ENCODE measurements at regions not wholly inside any gene's neighbourhood (a gene's known extent, or its start where the extent isn't known, plus 50 kb on each side); places are given as distances from the start of the nearest gene placed in this dataset.

DNA sequence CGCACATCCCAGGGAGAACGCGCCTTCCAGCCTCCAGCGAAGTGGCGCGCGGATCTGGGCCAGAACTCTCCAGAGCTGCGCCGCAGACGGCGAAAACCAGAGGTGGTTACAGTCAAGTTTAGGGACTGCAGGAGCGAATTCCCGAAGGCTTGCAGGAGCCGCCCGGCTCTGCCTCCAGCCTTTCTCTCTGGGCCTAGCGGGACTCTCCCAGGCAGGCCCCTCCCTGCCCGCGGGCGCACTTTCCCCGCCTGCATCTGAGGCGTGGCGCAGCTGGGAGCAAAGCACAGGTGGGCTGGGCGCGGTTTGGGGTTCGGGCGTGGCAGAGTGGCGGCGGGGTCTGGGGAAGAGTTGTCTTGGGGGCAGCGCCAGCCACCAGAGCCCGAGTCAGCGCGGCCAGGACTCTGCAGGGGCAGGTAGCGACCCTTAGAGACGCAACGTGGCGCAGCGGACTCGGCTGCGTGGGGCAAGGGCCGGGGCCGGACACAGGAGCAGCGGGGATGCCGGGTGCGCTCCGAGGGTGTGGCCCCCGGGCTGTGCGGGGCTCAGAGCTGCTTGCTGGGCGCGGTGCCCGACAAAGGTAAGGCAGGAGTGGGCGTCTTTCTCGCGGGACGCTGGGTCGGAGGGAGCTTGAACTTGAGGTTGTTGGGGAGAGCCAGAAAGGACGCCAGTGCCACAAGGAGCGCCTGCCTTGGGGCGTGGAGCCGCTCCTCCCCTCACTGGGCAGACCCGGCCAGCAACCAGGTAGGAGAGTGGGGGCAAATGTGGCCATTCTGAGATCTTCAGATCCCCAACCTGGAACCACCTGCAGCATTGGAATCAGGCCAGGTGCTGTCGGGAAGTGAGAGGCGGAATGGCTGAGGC, 1126.0 kb downstream of the AACS start:
- in situ Hi-C loops (cut with HindIII; ENCODE audit: low pct_ligation_motif_present, low sequenced_read_pairs): no loop called here
- Histone ChIP-seq H3K4me3 (ENCODE audit: low read depth, low read length) (no peak overlapping the region), H3K36me3 (replicated peaks) (no peaks in the 10 kb centered on the region), H3K27ac (no peak overlapping the region), H3K27me3 (replicated peaks) (no peaks in the 10 kb centered on the region)
- DNase-seq: no peak
- TF ChIP-seq, protein P1, sequence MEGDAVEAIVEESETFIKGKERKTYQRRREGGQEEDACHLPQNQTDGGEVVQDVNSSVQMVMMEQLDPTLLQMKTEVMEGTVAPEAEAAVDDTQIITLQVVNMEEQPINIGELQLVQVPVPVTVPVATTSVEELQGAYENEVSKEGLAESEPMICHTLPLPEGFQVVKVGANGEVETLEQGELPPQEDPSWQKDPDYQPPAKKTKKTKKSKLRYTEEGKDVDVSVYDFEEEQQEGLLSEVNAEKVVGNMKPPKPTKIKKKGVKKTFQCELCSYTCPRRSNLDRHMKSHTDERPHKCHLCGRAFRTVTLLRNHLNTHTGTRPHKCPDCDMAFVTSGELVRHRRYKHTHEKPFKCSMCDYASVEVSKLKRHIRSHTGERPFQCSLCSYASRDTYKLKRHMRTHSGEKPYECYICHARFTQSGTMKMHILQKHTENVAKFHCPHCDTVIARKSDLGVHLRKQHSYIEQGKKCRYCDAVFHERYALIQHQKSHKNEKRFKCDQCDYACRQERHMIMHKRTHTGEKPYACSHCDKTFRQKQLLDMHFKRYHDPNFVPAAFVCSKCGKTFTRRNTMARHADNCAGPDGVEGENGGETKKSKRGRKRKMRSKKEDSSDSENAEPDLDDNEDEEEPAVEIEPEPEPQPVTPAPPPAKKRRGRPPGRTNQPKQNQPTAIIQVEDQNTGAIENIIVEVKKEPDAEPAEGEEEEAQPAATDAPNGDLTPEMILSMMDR (IDR thresholded peaks at IDR 0.05; ENCODE audit: low read depth, low read length, missing control alignments): no peak

DNA sequence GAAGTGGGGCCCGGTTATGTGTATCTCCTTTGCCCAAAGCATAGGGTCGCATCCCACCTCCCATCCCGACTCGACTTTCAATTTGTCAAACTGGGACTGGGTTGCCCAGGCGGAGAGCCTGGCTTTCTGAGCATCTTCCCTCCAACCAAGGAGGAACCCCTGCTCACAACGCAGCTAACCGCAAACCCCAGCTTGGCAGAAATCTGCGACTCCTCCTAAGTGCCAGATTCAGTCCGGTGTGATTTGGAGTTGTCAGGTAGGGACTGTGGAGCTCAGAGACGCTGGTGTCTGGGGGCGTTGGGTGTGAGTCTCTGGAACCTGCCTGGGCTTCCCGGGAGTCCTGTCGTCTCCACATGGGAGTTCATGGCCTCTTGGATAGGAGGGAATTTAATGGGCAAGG, 1126.7 kb downstream of the AACS start:
- H3K4me3 ChIP-seq (ENCODE audit: low read depth, low read length): no peak overlapping the region
- in situ Hi-C loops (cut with HindIII; ENCODE audit: low pct_ligation_motif_present, low sequenced_read_pairs): no loop called here

DNA sequence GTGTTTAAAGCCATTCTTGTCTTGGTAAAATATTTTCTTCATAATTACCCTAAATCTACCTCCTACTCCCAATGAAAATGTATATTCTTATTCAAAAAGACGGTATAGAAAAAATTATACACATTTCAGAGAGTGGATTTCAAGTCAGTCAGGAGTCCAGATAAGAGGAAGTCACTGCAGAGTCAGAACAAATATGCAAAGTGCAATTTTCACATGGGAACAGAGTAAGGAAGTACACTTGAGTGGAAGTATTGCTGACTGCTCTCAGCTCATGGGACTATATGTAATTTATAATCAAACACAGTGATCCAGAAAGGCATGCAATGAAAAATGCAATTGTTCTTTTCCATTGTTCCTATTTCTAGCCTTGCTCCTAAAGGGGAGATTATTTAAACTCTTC, 1128.0 kb downstream of the AACS start:
- no peak for DNase-seq
- Histone ChIP-seq H3K36me3 (replicated peaks) (no peaks in the 10 kb centered on the region), H3K4me3 (ENCODE audit: low read depth, low read length) (no peak overlapping the region), H3K27ac (no peak overlapping the region), H3K27me3 (replicated peaks) (no peaks in the 10 kb centered on the region)
- TF ChIP-seq, protein P1 (IDR thresholded peaks at IDR 0.05; ENCODE audit: low read depth, low read length, missing control alignments): no peak
- in situ Hi-C loops (cut with HindIII; ENCODE audit: low pct_ligation_motif_present, low sequenced_read_pairs): no loop called here

More for the DNA sequence above, 1126.7 kb downstream of the AACS start:
- DNase-seq: no peak
- no peaks in the 10 kb centered on the region for H3K36me3 ChIP-seq (replicated peaks)
- H3K27ac ChIP-seq: no peak overlapping the region
- TF ChIP-seq, protein P1 (IDR thresholded peaks at IDR 0.05; ENCODE audit: low read depth, low read length, missing control alignments): no peak
- no peaks in the 10 kb centered on the region for H3K27me3 ChIP-seq (replicated peaks)

DNA sequence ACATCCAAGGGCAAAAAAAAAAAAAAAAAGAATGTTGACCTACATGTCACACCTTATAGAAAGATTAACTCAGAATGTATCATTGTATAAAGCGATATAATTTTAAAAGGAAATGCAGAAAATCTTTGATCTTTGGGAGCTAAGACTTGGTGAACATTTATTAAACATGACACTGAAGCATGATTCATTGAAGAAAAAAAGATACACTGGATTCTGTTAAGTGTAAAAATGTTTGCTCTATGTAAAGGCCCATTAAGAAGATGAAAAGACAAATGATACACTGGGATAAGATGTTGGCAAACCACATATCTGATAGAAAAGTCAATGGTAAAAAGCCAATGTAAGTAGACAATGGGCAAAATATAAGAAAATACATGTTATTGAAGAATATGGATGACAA, 1131.0 kb downstream of the AACS start:
- in situ Hi-C loops (cut with HindIII; ENCODE audit: low pct_ligation_motif_present, low sequenced_read_pairs): no loop called here
- Histone ChIP-seq H3K27me3 (replicated peaks) (no peaks in the 10 kb centered on the region), H3K27ac (no peak overlapping the region), H3K36me3 (replicated peaks) (no peaks in the 10 kb centered on the region), H3K4me3 (ENCODE audit: low read depth, low read length) (no peak overlapping the region)
- TF ChIP-seq, protein P1 (IDR thresholded peaks at IDR 0.05; ENCODE audit: low read depth, low read length, missing control alignments): no peak
- DNase-seq: no peak

GRCh38 chr12:126198516-126198915, 1133.3 kb downstream of the AACS start:
- Histone ChIP-seq H3K27me3 (replicated peaks) (no peaks in the 10 kb centered on the region), H3K4me3 (ENCODE audit: low read depth, low read length) (no peak overlapping the region), H3K36me3 (replicated peaks) (no peaks in the 10 kb centered on the region), H3K27ac (no peak overlapping the region)
- DNase-seq: no peak
- in situ Hi-C loops (cut with HindIII; ENCODE audit: low pct_ligation_motif_present, low sequenced_read_pairs): no loop called here
- TF ChIP-seq, protein P1 (IDR thresholded peaks at IDR 0.05; ENCODE audit: low read depth, low read length, missing control alignments): no peak
